ENCODE measurements at regions not wholly inside any gene's neighbourhood (a gene's known extent, or its start where the extent isn't known, plus 50 kb on each side); places are given as distances from the start of the nearest gene placed in this dataset.

DNA sequence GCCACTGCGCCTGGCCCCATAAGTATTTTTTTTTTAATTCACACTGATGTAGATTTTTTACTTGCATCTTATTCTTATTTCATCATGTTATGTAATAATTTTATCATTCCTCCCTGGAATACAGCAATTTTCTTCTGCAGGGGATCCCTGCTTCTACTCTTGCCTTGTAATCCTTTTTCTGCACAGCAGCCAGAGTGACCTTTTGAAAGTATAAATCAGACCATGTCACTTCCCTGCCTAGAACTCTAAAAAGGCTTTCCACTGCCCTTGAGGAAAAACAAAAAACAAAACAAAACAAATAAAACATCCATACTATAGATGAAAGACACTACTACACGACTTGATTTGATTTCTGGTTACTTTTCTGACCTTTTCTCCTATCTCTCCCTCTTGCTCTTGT is 1334.7 kb downstream of the REEP3 start:
- no peak for ATAC-seq (ENCODE audit: low read depth)
- CTCF ChIA-PET: no interaction called here
- H3K4me1 Mint-ChIP-seq: no peaks in the 10 kb centered on the region

DNA sequence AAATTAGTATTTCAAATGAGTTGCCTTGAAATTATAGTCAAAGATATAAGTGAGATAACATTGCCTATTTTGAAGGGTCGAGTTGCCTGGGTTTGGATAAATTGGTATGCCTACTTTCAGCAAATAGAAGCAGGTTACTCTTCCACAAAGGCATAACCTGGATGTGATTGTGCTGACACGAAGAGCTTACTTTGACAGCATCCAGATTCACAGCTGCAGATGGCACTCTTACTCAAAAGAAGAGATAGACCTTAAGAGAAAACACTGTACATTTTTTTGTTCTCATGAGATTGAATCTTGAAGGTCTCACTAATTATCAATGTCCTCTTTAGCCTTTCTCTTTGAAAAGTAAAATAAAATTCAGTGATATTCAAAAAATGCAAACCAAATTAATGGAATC is 1338.7 kb downstream of the REEP3 start:
- intact Hi-C loops (cut with micrococcal nuclease): no loop called here
- ChIA-PET POLR2A (no interaction called here), CTCF (no interaction called here)
- no peaks in the 10 kb centered on the region for H3K27me3 Mint-ChIP-seq
- no peaks in the 10 kb centered on the region for H3K36me3 Mint-ChIP-seq (ENCODE audit: low read depth)
- H3K27ac Mint-ChIP-seq: no peak overlapping the region
- no peak overlapping the region for H3K4me3 Mint-ChIP-seq
- no peaks in the 10 kb centered on the region for H3K4me1 Mint-ChIP-seq
- DNase-seq (no peak), ATAC-seq (ENCODE audit: low read depth) (no peak)
- peaks cover 5% of the 10 kb centered on the region for H3K9me3 Mint-ChIP-seq
- TF ChIP-seq, protein P1, sequence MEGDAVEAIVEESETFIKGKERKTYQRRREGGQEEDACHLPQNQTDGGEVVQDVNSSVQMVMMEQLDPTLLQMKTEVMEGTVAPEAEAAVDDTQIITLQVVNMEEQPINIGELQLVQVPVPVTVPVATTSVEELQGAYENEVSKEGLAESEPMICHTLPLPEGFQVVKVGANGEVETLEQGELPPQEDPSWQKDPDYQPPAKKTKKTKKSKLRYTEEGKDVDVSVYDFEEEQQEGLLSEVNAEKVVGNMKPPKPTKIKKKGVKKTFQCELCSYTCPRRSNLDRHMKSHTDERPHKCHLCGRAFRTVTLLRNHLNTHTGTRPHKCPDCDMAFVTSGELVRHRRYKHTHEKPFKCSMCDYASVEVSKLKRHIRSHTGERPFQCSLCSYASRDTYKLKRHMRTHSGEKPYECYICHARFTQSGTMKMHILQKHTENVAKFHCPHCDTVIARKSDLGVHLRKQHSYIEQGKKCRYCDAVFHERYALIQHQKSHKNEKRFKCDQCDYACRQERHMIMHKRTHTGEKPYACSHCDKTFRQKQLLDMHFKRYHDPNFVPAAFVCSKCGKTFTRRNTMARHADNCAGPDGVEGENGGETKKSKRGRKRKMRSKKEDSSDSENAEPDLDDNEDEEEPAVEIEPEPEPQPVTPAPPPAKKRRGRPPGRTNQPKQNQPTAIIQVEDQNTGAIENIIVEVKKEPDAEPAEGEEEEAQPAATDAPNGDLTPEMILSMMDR (IDR thresholded peaks at IDR 0.05): no peak

More for the DNA sequence above, 1334.7 kb downstream of the REEP3 start:
- H3K36me3 Mint-ChIP-seq (ENCODE audit: low read depth): no peaks in the 10 kb centered on the region
- no peak overlapping the region for H3K4me3 Mint-ChIP-seq
- H3K9me3 Mint-ChIP-seq: peaks cover 2% of the 10 kb centered on the region
- H3K27me3 Mint-ChIP-seq: no peaks in the 10 kb centered on the region
- POLR2A ChIA-PET: no interaction called here
- DNase-seq: no peak
- H3K27ac Mint-ChIP-seq: no peak overlapping the region
- TF ChIP-seq, protein P1 (IDR thresholded peaks at IDR 0.05): no peak
- intact Hi-C loops (cut with micrococcal nuclease): no loop called here

DNA sequence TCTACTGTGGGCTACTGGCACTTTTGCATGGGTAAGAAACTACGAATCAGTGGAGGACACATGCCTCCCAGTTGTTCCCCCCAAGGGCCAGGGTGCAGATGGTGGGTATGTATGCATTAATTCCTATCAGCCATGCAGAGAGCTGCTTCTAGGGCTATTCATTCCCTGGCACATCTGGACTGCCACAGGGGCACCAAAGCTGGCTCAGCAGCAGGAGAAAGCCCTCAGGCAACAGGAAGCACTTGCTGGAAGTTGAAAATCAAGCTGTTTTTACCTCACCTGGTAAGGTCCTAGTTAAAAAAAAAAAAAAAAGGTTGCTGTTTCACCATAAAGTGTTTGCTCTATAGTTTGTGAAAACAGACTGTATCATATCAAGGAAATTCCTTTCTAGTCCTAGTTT is 1342.6 kb downstream of the REEP3 start:
- Mint-ChIP-seq H3K36me3 (ENCODE audit: low read depth) (no peaks in the 10 kb centered on the region), H3K4me3 (no peak overlapping the region), H3K27ac (no peak overlapping the region), H3K9me3 (peaks cover 5% of the 10 kb centered on the region), H3K4me1 (no peaks in the 10 kb centered on the region), H3K27me3 (no peaks in the 10 kb centered on the region)
- ChIA-PET POLR2A (no interaction called here), CTCF (no interaction called here)
- TF ChIP-seq, protein P1 (IDR thresholded peaks at IDR 0.05): no peak
- DNase-seq: no peak
- intact Hi-C loops (cut with micrococcal nuclease): no loop called here
- no peak for ATAC-seq (ENCODE audit: low read depth)

DNA sequence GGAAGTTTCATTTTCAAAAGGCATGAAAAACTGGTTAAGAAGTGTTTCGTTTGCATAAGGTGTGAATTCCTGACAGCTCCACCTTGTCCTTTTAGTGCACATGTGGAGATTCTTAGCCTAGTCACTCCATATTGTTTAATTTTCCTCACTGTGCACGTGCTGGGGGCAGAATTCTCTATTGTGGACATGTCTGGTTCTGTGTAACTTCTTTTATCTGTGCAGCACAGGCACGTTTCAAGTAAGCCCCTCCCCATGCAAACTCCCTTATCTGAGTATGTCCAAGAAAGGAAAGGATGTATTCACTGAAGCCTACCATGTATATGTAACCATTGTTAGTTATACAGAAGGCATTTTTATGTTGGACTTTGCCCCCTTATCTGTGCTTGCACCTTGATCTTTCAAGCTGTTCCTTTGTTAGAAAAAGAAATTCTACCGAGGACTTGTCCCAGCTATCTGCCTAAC is 1346.3 kb downstream of the REEP3 start:
- Mint-ChIP-seq H3K27ac (no peak overlapping the region), H3K4me3 (no peak overlapping the region), H3K9me3 (peaks cover 4% of the 10 kb centered on the region), H3K36me3 (ENCODE audit: low read depth) (no peaks in the 10 kb centered on the region), H3K27me3 (no peaks in the 10 kb centered on the region), H3K4me1 (no peaks in the 10 kb centered on the region)
- CTCF ChIA-PET: no interaction called here
- ATAC-seq (ENCODE audit: low read depth) (no peak), DNase-seq (no peak)
- POLR2A ChIA-PET: no interaction called here
- TF ChIP-seq, protein P1 (IDR thresholded peaks at IDR 0.05): no peak
- intact Hi-C loops (cut with micrococcal nuclease): no loop called here

DNA sequence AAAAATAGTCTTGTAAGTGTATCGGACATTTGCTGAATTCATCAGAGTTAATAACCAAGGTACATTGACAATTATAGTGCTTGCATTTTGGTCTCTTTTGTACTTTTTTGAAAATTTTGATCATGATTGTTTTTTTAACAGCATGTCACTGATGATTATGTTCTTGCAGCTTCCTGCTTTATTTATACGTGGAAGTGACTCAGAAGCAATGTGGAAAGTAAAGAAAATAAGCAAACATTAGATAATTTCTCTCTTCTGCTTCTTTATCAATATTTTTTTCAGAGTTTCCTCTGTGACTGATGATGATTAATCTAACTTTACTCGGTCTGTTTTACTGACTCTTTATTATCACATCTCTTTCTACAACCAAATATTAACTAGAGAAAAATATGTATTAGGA is 1351.9 kb downstream of the REEP3 start:
- intact Hi-C loops (cut with micrococcal nuclease): no loop called here
- CTCF ChIA-PET: no interaction called here
- Mint-ChIP-seq H3K4me3 (no peak overlapping the region), H3K27ac (no peak overlapping the region), H3K9me3 (no peaks in the 10 kb centered on the region), H3K27me3 (no peaks in the 10 kb centered on the region), H3K4me1 (no peaks in the 10 kb centered on the region), H3K36me3 (ENCODE audit: low read depth) (no peaks in the 10 kb centered on the region)
- no peak for DNase-seq
- POLR2A ChIA-PET: no interaction called here
- TF ChIP-seq, protein P1 (IDR thresholded peaks at IDR 0.05): no peak
- no peak for ATAC-seq (ENCODE audit: low read depth)
